ENCODE measurements at regions not wholly inside any gene's neighbourhood (a gene's known extent, or its start where the extent isn't known, plus 50 kb on each side); places are given as distances from the start of the nearest gene placed in this dataset.

DNA sequence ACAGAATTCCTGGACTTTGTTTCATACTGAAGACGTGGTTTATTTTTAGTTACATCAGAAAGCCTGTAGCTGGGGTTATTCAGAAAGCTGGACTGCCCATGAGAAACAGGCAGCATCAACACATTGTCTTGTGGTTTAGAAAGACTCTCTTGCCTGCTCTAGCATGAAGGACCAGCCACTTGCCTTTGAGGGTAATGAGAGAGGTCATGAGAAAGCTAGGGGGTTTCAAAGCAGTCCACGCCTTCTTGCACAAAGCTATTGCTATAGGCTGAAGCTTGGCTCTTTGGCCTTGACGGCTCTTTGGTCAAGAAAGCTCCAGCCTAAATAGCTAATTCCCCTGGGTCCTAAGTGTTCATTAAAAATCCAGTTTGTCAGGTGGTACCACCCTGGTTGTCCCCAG lies 208.1 kb downstream of the PRDM2 start:
- TF ChIP-seq, protein P1, sequence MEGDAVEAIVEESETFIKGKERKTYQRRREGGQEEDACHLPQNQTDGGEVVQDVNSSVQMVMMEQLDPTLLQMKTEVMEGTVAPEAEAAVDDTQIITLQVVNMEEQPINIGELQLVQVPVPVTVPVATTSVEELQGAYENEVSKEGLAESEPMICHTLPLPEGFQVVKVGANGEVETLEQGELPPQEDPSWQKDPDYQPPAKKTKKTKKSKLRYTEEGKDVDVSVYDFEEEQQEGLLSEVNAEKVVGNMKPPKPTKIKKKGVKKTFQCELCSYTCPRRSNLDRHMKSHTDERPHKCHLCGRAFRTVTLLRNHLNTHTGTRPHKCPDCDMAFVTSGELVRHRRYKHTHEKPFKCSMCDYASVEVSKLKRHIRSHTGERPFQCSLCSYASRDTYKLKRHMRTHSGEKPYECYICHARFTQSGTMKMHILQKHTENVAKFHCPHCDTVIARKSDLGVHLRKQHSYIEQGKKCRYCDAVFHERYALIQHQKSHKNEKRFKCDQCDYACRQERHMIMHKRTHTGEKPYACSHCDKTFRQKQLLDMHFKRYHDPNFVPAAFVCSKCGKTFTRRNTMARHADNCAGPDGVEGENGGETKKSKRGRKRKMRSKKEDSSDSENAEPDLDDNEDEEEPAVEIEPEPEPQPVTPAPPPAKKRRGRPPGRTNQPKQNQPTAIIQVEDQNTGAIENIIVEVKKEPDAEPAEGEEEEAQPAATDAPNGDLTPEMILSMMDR (IDR thresholded peaks at IDR 0.05), result no peak
- DNase-seq (ENCODE audit: low spot score), result no peak
- no peaks in the 10 kb centered on the region for H3K4me1 Mint-ChIP-seq (ENCODE audit: low read depth)
- no peak overlapping the region for H3K4me3 Mint-ChIP-seq (ENCODE audit: unreplicated experiment)
- peaks cover 18% of the 10 kb centered on the region for H3K9me3 Mint-ChIP-seq (ENCODE audit: low read depth)
- no peak overlapping the region for H3K27ac Mint-ChIP-seq (ENCODE audit: unreplicated experiment)
- H3K36me3 Mint-ChIP-seq (ENCODE audit: low read depth), result no peaks in the 10 kb centered on the region
- peaks cover 1% of the 10 kb centered on the region for H3K27me3 Mint-ChIP-seq (ENCODE audit: low read depth)

DNA sequence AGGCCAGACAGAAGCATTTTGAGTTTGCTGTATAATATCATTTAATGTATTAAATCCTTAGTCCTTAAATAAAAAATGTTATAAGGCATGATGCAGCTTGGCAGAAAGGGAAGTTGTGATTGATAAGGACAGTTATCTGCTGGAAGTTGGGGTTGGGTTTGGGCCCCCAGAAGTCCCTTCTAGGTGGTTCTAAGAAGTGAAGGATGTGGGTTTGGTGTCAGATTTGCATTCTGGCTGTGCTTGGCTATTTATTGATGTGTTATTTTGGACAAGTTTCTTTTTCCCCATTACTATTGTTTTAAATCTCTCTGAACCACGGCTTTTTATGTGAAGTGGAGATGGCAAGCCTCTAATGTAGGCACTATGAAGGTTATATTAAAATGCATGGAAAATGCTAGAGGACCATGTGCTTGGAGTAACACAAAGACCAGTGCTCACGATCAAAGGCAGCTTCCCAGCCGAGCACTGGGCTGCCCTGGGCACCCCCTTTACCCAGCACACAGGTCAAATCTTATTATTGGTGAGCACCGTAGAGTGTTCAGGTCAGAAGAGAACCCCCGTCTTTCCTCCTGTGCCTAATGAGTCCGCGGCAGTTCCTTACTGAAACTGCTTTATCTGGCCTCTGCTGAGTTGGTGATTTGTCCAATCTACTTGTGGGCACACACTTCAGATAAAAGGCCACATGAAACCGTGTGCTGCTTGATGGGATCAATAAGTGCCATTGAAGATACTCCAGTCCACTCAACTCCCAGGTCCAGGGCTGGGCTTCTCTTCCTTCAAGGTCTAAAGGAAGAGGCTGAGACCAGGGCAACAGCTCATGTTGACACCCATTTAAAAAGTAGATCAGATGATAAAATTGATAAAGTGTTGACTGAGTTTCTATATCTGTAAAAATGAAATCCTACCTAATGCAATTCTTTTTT lies 212.0 kb downstream of the PRDM2 start:
- H3K4me3 Mint-ChIP-seq (ENCODE audit: unreplicated experiment), result no peak overlapping the region
- DNase-seq (ENCODE audit: low spot score), result no peak
- no peaks in the 10 kb centered on the region for H3K9me3 Mint-ChIP-seq (ENCODE audit: low read depth)
- no peaks in the 10 kb centered on the region for H3K27me3 Mint-ChIP-seq (ENCODE audit: low read depth)
- no peaks in the 10 kb centered on the region for H3K4me1 Mint-ChIP-seq (ENCODE audit: low read depth)
- TF ChIP-seq, protein P1 (IDR thresholded peaks at IDR 0.05), result no peak
- no peaks in the 10 kb centered on the region for H3K36me3 Mint-ChIP-seq (ENCODE audit: low read depth)
- H3K27ac Mint-ChIP-seq (ENCODE audit: unreplicated experiment), result no peak overlapping the region

DNA sequence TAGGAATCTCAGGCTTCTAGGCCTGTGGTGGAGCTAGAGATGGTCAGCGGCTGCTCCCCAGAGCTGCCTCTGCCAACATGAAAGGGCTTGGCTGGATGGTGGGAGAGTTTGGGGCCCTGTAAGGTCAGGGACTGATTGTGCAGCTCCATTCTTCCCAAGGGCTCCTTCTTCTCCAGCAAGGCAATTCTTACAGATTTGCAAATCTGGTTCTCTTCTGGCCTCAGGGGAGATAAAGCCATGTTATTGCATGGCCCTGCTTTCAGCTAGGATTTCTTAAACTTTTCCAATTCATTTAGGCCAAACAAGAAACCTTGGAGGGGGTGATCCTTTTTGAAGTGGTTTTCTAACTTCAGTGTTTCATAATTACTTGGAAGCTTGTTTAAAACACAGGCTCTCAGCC lies 213.4 kb downstream of the PRDM2 start:
- no peak for DNase-seq (ENCODE audit: low spot score)
- no peaks in the 10 kb centered on the region for H3K27me3 Mint-ChIP-seq (ENCODE audit: low read depth)
- H3K4me1 Mint-ChIP-seq (ENCODE audit: low read depth), result no peaks in the 10 kb centered on the region
- H3K4me3 Mint-ChIP-seq (ENCODE audit: unreplicated experiment), result no peak overlapping the region
- H3K36me3 Mint-ChIP-seq (ENCODE audit: low read depth), result no peaks in the 10 kb centered on the region
- H3K27ac Mint-ChIP-seq (ENCODE audit: unreplicated experiment), result no peak overlapping the region
- TF ChIP-seq, protein P1 (IDR thresholded peaks at IDR 0.05), result no peak
- H3K9me3 Mint-ChIP-seq (ENCODE audit: low read depth), result no peaks in the 10 kb centered on the region

DNA sequence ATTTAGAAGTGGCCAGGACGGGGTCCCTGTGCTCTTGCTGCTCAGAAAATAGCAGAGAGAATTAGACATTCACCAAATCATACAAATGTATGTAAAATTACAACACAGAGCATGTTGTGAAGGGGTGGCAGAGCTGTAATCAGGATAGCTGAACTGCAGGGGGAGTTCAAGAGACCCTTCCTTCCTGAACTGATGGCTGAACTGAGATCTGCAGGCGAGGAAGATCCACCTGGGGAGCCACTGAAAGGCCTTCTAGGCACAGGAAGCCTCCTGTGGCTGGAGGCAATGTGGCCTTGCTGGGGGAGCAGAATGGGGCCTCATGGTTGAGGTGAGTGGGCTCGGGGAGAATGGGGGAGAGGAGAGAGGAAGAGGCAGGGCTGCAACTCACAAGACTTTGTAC lies 216.5 kb downstream of the PRDM2 start:
- DNase-seq (ENCODE audit: low spot score), result no peak
- H3K4me1 Mint-ChIP-seq (ENCODE audit: low read depth), result no peaks in the 10 kb centered on the region
- no peak overlapping the region for H3K27ac Mint-ChIP-seq (ENCODE audit: unreplicated experiment)
- peaks cover 13% of the 10 kb centered on the region for H3K9me3 Mint-ChIP-seq (ENCODE audit: low read depth)
- no peak overlapping the region for H3K4me3 Mint-ChIP-seq (ENCODE audit: unreplicated experiment)
- TF ChIP-seq, protein P1 (IDR thresholded peaks at IDR 0.05), result no peak
- H3K36me3 Mint-ChIP-seq (ENCODE audit: low read depth), result no peaks in the 10 kb centered on the region
- no peaks in the 10 kb centered on the region for H3K27me3 Mint-ChIP-seq (ENCODE audit: low read depth)

DNA sequence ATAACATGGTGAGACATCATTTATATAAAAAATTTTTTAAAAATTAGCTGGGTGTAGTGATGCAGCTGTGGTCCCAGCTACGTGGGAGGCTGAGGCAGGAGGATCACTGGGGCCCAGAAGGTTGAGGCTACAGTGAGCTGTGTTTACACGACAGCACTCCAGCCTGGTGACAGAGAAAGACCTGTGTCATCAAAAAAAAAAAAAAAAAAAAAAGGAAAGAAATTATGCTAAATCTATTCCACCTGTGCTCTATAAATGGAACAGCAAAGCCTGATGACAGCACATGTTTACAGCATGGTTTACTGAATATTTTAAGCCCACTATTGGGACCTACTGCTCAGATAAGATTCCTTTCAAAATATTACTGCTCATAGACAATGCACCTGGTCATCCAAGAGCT lies 217.6 kb downstream of the PRDM2 start:
- DNase-seq (ENCODE audit: low spot score), result no peak
- H3K27me3 Mint-ChIP-seq (ENCODE audit: low read depth), result no peaks in the 10 kb centered on the region
- H3K4me1 Mint-ChIP-seq (ENCODE audit: low read depth), result no peaks in the 10 kb centered on the region
- H3K36me3 Mint-ChIP-seq (ENCODE audit: low read depth), result no peaks in the 10 kb centered on the region
- H3K27ac Mint-ChIP-seq (ENCODE audit: unreplicated experiment), result no peak overlapping the region
- peaks cover 13% of the 10 kb centered on the region for H3K9me3 Mint-ChIP-seq (ENCODE audit: low read depth)
- TF ChIP-seq, protein P1 (IDR thresholded peaks at IDR 0.05), result no peak
- H3K4me3 Mint-ChIP-seq (ENCODE audit: unreplicated experiment), result no peak overlapping the region

Data from chondrocyte (in vitro differentiated cells).